Gastrocnemius medialis (tissue), 4 donors: ENCODE measurements at regions not wholly inside any gene's neighbourhood (a gene's known extent, or its start where the extent isn't known, plus 50 kb on each side); places are given as distances from the start of the nearest gene placed in this dataset.

ENCODE experiments used
- POLR2A ChIP-seq, 2 donors: fragments of 450-650 bp; IDR thresholded peaks; one replicate each; pipeline ENCODE4 v1.6.1; 2017; ENCODE audit warnings: antibody characterized with exemption in 2 of 2, mild to moderate bottlenecking in 2 of 2, moderate library complexity in 2 of 2
- TF ChIP-seq, protein P1 (sequence below), 5 experiments: fragments of 450-650 bp in 3 of 5; fragments of 200-600 bp in 2 of 5; sonication (generic) in 2 of 5; IDR thresholded peaks in 4 of 5; conservative IDR thresholded peaks in 1 of 5; 1 replicate in 4 of 5; 2 replicates in 1 of 5; pipeline ENCODE4 v1.5.1; 2016 to 2019; ENCODE audit warnings: antibody characterized with exemption in 5 of 5, mild to moderate bottlenecking in 3 of 5, moderate library complexity in 3 of 5

DNA sequence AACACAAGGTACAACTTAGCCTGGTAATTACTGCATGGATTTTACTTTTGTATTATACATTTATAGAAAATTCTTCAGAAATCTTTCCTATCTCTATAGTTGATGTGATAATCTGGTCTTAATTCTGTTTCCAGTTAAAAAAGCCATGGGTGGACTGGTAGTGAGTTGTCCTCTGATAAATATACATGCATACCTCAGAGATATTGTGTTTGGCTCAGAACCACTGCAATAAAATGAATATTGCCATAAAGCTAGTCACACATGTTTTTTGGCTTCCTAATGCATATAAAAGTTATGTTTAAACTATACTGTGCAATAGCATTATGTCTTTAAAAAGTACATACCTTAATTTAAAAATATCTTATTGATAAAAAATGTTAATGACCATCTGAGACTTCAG is 708.6 kb upstream of the MARCKS start:
- TF ChIP-seq, protein P1, sequence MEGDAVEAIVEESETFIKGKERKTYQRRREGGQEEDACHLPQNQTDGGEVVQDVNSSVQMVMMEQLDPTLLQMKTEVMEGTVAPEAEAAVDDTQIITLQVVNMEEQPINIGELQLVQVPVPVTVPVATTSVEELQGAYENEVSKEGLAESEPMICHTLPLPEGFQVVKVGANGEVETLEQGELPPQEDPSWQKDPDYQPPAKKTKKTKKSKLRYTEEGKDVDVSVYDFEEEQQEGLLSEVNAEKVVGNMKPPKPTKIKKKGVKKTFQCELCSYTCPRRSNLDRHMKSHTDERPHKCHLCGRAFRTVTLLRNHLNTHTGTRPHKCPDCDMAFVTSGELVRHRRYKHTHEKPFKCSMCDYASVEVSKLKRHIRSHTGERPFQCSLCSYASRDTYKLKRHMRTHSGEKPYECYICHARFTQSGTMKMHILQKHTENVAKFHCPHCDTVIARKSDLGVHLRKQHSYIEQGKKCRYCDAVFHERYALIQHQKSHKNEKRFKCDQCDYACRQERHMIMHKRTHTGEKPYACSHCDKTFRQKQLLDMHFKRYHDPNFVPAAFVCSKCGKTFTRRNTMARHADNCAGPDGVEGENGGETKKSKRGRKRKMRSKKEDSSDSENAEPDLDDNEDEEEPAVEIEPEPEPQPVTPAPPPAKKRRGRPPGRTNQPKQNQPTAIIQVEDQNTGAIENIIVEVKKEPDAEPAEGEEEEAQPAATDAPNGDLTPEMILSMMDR (IDR thresholded peaks at IDR 0.05 in 4 of 5, conservative IDR thresholded peaks at IDR 0.05 in 1 of 5), result no peak
- no peak for TF ChIP-seq POLR2A (IDR thresholded peaks at IDR 0.05)
